H9 (cell line): ENCODE measurements at regions not wholly inside any gene's neighbourhood (a gene's known extent, or its start where the extent isn't known, plus 50 kb on each side); places are given as distances from the start of the nearest gene placed in this dataset.

Experiments used
- DNase-seq: peaks from one replicate; pipeline ENCODE4 v3.0.0-alpha.2; 2017
- H2AFZ ChIP-seq: one replicate; pipeline ENCODE4 v1.6.1; 2013; ENCODE audit warnings: mild to moderate bottlenecking, low read length, control low read depth, moderate library complexity
- H2AK5ac ChIP-seq: 2 replicates; pipeline ENCODE4 v1.6.1; 2013; ENCODE audit warnings: low read length, control low read depth, mixed read lengths; ENCODE audit not compliant: insufficient read length
- H2BK120ac ChIP-seq: one replicate; pipeline ENCODE4 v1.6.1; 2013; ENCODE audit warnings: low read depth, mild to moderate bottlenecking, low read length, control low read depth, inconsistent platforms; ENCODE audit not compliant: poor library complexity, severe bottlenecking
- H2BK12ac ChIP-seq: 2 replicates; pipeline ENCODE4 v1.6.1; 2013; ENCODE audit warnings: low read length, control low read depth, mixed read lengths, low read depth; ENCODE audit not compliant: insufficient read length
- H2BK15ac ChIP-seq: 2 replicates; pipeline ENCODE4 v1.6.1; 2013; ENCODE audit warnings: low read depth, low read length, control low read depth
- H2BK20ac ChIP-seq: one replicate; pipeline ENCODE4 v1.6.1; 2013; ENCODE audit warnings: low read depth, mild to moderate bottlenecking, low read length, control low read depth, inconsistent platforms; ENCODE audit not compliant: poor library complexity, severe bottlenecking
- H2BK5ac ChIP-seq: 2 replicates; pipeline ENCODE4 v1.6.1; 2013; ENCODE audit warnings: low read length, control low read depth, mixed read lengths; ENCODE audit not compliant: insufficient read length
- H3K14ac ChIP-seq: 2 replicates; pipeline ENCODE4 v1.6.1; 2013; ENCODE audit warnings: low read length, control low read depth; ENCODE audit not compliant: insufficient read depth
- H3K18ac ChIP-seq: 2 replicates; pipeline ENCODE4 v1.6.1; 2013; ENCODE audit warnings: low read depth, mild to moderate bottlenecking, mixed read lengths, low read length, control low read depth; ENCODE audit not compliant: insufficient read length
- H3K23ac ChIP-seq: 2 replicates; pipeline ENCODE4 v1.6.1; 2013; ENCODE audit warnings: low read length, control low read depth, mixed read lengths, low read depth; ENCODE audit not compliant: insufficient read length
- H3K23me2 ChIP-seq: 2 replicates; pipeline ENCODE4 v1.6.1; 2013; ENCODE audit warnings: low read depth, mild to moderate bottlenecking, mixed read lengths, low read length, control low read depth; ENCODE audit not compliant: insufficient read length, poor library complexity, severe bottlenecking
- H3K27ac ChIP-seq: 2 replicates; pipeline ENCODE4 v1.5.1; 2013; ENCODE audit warnings: low read length, control low read depth, mixed read lengths, low read depth; ENCODE audit not compliant: insufficient read length
- H3K27me3 ChIP-seq: 2 replicates; pipeline ENCODE4 v1.6.1; 2013; ENCODE audit warnings: low read length, control low read depth, inconsistent platforms; ENCODE audit not compliant: insufficient read depth
- H3K4ac ChIP-seq: 2 replicates; pipeline ENCODE4 v1.6.1; 2013; ENCODE audit warnings: low read depth, mild to moderate bottlenecking, control low read depth, inconsistent platforms, low read length, moderate library complexity
- H3K4me1 ChIP-seq: 2 replicates; pipeline ENCODE4 v1.6.1; 2013; ENCODE audit warnings: low read length, control low read depth, inconsistent platforms; ENCODE audit not compliant: insufficient read depth
- H3K4me2 ChIP-seq: 2 replicates; pipeline ENCODE4 v1.6.1; 2013; ENCODE audit warnings: low read length, control low read depth, mixed read lengths; ENCODE audit not compliant: insufficient read length, insufficient read depth
- H3K56ac ChIP-seq: 2 replicates; pipeline ENCODE4 v1.6.1; 2013; ENCODE audit warnings: low read depth, mild to moderate bottlenecking, mixed read lengths, low read length, control low read depth; ENCODE audit not compliant: insufficient read length
- H3K79me1 ChIP-seq: 2 replicates; pipeline ENCODE4 v1.6.1; 2013; ENCODE audit warnings: low read depth, mild to moderate bottlenecking, moderate library complexity, low read length, control low read depth, inconsistent platforms; ENCODE audit not compliant: insufficient read depth, poor library complexity, severe bottlenecking
- H3K79me2 ChIP-seq: 2 replicates; pipeline ENCODE4 v1.6.1; 2013; ENCODE audit warnings: low read length, control low read depth, inconsistent platforms; ENCODE audit not compliant: insufficient read depth
- H3K9ac ChIP-seq: 2 replicates; pipeline ENCODE4 v1.6.1; 2013; ENCODE audit warnings: low read length, control low read depth, mixed read lengths; ENCODE audit not compliant: insufficient read length; ENCODE audit errors: extremely low read depth
- H3K9me3 ChIP-seq: one replicate; pipeline ENCODE4 v1.6.1; 2013; ENCODE audit warnings: low read depth, low read length, inconsistent platforms; ENCODE audit not compliant: control insufficient read depth
- H3T11ph ChIP-seq: one replicate; pipeline ENCODE4 v1.6.1; 2013; ENCODE audit warnings: mild to moderate bottlenecking, low read length, control low read depth, inconsistent platforms
- H4K20me1 ChIP-seq: one replicate; pipeline ENCODE4 v1.6.1; 2013; ENCODE audit not compliant: control insufficient read depth, insufficient read length, insufficient read depth
- H4K5ac ChIP-seq: 2 replicates; pipeline ENCODE4 v1.6.1; 2013; ENCODE audit warnings: low read depth, mild to moderate bottlenecking, mixed read lengths, low read length, control low read depth; ENCODE audit not compliant: insufficient read length
- H4K8ac ChIP-seq: replicated peaks from 2 replicates; pipeline ENCODE4 v1.6.1; 2013; ENCODE audit warnings: low read length, control low read depth, mixed read lengths, low read depth; ENCODE audit not compliant: insufficient read length
- H4K91ac ChIP-seq: 2 replicates; pipeline ENCODE4 v1.6.1; 2013; ENCODE audit warnings: low read depth, mild to moderate bottlenecking, moderate library complexity, mixed read lengths, low read length, control low read depth; ENCODE audit not compliant: insufficient read length
- H3K27ac Mint-ChIP-seq, 3 experiments: 2 replicates in 2 of 3; 3 replicates in 1 of 3; pipeline ENCODE4 v1.8.0; 2020 to 2021; ENCODE audit warnings: mixed read lengths in 3 of 3, mild to moderate bottlenecking in 1 of 3, moderate library complexity in 1 of 3
- H3K27me3 Mint-ChIP-seq: 2 replicates; pipeline ENCODE4 v1.8.0; 2021; ENCODE audit warnings: low read depth, mild to moderate bottlenecking, moderate library complexity, mixed read lengths
- H3K36me3 Mint-ChIP-seq, 3 experiments: 2 replicates in 2 of 3; 3 replicates in 1 of 3; pipeline ENCODE4 v1.8.0; 2020 to 2021; ENCODE audit warnings: low read depth in 3 of 3, mixed read lengths in 3 of 3; ENCODE audit not compliant: insufficient read depth in 1 of 3
- H3K4me1 Mint-ChIP-seq, 2 experiments: 2 replicates each; pipeline ENCODE4 v1.8.0; 2020; ENCODE audit warnings: mixed read lengths in 2 of 2
- H3K4me3 Mint-ChIP-seq, 2 experiments: 2 replicates in 1 of 2; 3 replicates in 1 of 2; pipeline ENCODE4 v1.8.0; 2020 to 2021; ENCODE audit warnings: mild to moderate bottlenecking in 2 of 2, mixed read lengths in 2 of 2, moderate library complexity in 1 of 2
- H3K9me3 Mint-ChIP-seq, 2 experiments: 2 replicates in 1 of 2; 3 replicates in 1 of 2; pipeline ENCODE4 v1.8.0; 2020; ENCODE audit warnings: mild to moderate bottlenecking in 2 of 2, mixed read lengths in 2 of 2, moderate library complexity in 1 of 2
- WGBS: extraction: QIAGEN DNeasy Blood & Tissue Kit; methylation state at CpG from one replicate; pipeline ENCODE4 v1.1.7; 2013; ENCODE audit warnings: missing lambda C conversion rate, low lambda C conversion rate, mixed read lengths; ENCODE audit not compliant: insufficient read length; ENCODE audit errors: extremely low coverage; 5-methylcytosine and 5-hydroxymethylcytosine counted together
- TF ChIP-seq, protein P1 (sequence below): fragments of 200-600 bp; sonication (generic); conservative IDR thresholded peaks from 3 replicates; pipeline ENCODE4 v1.8.0; 2021; ENCODE audit warnings: antibody characterized with exemption, mild to moderate bottlenecking

DNA sequence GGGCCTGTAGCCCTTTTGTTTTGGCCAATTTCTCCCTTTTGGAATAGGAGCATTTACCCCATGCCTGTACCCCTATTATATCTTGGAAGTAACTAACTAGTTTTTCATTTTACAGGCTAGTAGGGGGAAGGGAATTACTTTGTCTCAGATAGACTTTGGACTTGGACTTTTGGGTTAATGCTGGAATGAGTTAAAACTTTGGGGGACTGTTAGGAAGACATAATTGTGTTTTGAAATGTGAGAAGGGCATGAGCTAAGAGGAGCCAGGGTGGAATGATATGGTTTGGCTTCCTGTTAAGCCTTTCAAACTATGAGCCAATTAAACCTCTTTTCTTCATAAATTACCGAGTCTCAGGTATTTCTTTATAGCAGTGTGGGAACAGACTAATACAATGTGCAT, 168.1 kb downstream of the FGF1 start:
- Histone ChIP-seq H3K9ac (no peak overlapping the region), H2BK20ac (no peak overlapping the region), H3K27ac (no peak overlapping the region), H4K91ac (no peak overlapping the region), H2BK12ac (no peak overlapping the region), H3K56ac (no peak overlapping the region), H3T11ph (no peak overlapping the region), H3K79me2 (no peaks in the 10 kb centered on the region), H4K5ac (no peak overlapping the region), H2AK5ac (no peak overlapping the region), H3K14ac (no peak overlapping the region), H3K79me1 (no peaks in the 10 kb centered on the region), H2BK15ac (no peak overlapping the region), H2BK5ac (no peak overlapping the region), H3K9me3 (no peaks in the 10 kb centered on the region), H4K20me1 (no peaks in the 10 kb centered on the region), H4K8ac (no peak overlapping the region), H3K23ac (no peak overlapping the region), H3K4ac (no peak overlapping the region), H3K4me2 (no peak overlapping the region), H2BK120ac (no peak overlapping the region), H3K23me2 (no peaks in the 10 kb centered on the region), H3K4me1 (peaks cover 4% of the 10 kb centered on the region; the same call in 1 of the 2 replicates), H3K27me3 (no peaks in the 10 kb centered on the region), H3K18ac (no peak overlapping the region), H2AFZ (no peak overlapping the region)
- peaks cover 13 to 20% of the 10 kb centered on the region in 2 experiments for H3K4me1 Mint-ChIP-seq
- H3K36me3 Mint-ChIP-seq = peaks cover 6 to 12% (median 10%) of the 10 kb centered on the region in 3 experiments
- no peak overlapping the region; a peak in 1 of 7 replicates for H3K27ac Mint-ChIP-seq
- peaks cover 12 to 13% of the 10 kb centered on the region in 2 experiments for H3K9me3 Mint-ChIP-seq
- no peak for DNase-seq
- H3K4me3 Mint-ChIP-seq = no peak overlapping the region
- H3K27me3 Mint-ChIP-seq = no peaks in the 10 kb centered on the region
- no CpG with 5 or more reads among the region's 1 CpG for WGBS
- TF ChIP-seq, protein P1, sequence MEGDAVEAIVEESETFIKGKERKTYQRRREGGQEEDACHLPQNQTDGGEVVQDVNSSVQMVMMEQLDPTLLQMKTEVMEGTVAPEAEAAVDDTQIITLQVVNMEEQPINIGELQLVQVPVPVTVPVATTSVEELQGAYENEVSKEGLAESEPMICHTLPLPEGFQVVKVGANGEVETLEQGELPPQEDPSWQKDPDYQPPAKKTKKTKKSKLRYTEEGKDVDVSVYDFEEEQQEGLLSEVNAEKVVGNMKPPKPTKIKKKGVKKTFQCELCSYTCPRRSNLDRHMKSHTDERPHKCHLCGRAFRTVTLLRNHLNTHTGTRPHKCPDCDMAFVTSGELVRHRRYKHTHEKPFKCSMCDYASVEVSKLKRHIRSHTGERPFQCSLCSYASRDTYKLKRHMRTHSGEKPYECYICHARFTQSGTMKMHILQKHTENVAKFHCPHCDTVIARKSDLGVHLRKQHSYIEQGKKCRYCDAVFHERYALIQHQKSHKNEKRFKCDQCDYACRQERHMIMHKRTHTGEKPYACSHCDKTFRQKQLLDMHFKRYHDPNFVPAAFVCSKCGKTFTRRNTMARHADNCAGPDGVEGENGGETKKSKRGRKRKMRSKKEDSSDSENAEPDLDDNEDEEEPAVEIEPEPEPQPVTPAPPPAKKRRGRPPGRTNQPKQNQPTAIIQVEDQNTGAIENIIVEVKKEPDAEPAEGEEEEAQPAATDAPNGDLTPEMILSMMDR = no peak
